HG02642 (cell line): ENCODE measurements at regions not wholly inside any gene's neighbourhood (a gene's known extent, or its start where the extent isn't known, plus 50 kb on each side); places are given as distances from the start of the nearest gene placed in this dataset.
"Not testable (repeated sequence)": the region's sequence is repeated elsewhere in the genome, so short reads cannot be mapped to it uniquely, and the experiment has no call there.

Experiments
- ATAC-seq: cut with Tn5 transposase; IDR thresholded peaks from one replicate; pipeline ENCODE4 v1.9.1; 2021; ENCODE audit warnings: mild to moderate bottlenecking; ENCODE audit not compliant: unreplicated experiment, poor library complexity

GRCh38 chr1:95582191-95582590 is 348.2 kb downstream of the RWDD3 start:
- ATAC-seq = no peak

DNA sequence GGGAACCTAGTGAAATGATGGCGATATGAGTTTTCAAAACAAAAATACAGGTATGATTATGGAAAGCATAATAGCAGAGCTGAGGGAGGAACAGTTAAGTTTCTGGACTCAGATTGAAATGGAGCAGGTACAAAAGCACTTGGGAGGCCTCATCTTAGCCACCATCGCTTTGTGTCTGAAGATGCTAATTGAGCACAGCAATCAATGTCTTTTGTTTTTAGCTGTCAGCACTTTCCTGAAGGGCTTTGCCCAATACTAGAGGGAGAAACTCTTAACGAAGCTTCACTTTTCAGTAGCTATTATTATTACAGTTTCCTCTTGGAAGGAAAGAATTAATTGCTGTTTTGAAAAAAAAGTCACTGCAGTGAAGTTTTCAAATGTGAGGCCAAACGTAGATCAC is 348.7 kb downstream of the RWDD3 start:
- ATAC-seq = no peak

- no peak for ATAC-seq
Measured at GRCh38 chr1:95583661-95584210, 349.7 kb downstream of the RWDD3 start.

DNA sequence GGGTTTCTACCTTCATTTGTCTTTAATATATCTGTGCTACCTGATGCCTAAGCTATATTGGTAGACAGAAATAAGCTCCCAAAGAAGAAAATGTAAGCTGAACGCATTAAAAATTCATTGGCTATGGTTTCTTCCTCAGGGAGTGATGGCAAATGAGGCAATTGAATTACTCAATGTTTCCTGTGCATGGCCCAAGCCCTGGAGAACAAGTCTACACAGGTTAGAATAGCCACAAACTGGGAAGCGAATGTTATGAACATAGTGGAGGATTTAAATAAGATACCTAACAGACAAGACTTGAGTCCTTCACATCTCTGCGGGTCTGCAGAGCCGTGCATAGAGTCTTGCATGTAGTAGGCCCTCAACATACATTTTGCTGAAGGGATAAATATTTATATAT is 350.3 kb downstream of the RWDD3 start:
- ATAC-seq = no peak

- no peak for ATAC-seq
Measured at GRCh38 chr1:95604771-95605170, 370.8 kb downstream of the RWDD3 start.

DNA sequence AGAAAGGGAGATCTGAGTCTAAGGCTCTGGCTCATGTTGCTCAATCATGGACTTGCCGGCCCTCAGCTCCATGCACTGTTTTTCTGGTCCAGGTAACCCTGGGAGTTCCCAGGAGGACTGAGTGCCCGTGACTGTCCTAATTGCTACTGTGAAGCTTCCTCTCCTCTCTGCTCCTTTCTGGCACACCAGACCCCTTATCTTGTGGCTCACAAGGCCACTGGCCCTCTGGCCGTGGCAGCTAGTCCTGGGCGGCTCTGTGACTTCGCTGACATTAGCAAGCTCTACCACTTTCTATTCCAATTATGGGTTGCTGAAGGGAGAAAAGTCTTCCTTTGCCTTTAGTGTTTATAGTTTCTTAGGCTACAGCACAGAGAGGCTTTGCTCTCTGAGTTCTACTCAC is 380.2 kb downstream of the RWDD3 start:
- no peak for ATAC-seq

GRCh38 chr1:95615421-95615820 is 381.4 kb downstream of the RWDD3 start:
- no peak for ATAC-seq

GRCh38 chr1:95620076-95620475 is 386.1 kb downstream of the RWDD3 start:
- ATAC-seq = no peak

- ATAC-seq = no peak
Measured at GRCh38 chr1:95622609-95623008, 388.6 kb downstream of the RWDD3 start.

DNA sequence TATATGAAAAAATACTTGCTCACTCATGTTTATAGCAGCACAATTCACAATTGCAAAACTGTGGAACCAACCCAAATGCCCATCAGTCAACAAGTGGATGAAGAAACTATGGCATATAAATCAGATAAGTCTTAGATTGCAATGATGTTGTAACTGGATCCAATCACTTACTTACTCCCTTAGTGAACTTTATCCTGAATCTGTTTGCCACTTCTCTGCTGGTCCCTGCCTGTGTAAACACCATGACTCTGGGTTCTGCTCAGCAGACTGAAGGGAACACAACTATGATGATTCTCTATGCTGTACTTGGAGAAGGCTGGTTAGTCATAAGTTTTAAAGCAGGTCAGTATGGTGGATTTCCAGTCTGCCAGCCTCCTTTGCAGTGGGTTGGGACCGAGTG is 391.2 kb downstream of the RWDD3 start:
- no peak for ATAC-seq

DNA sequence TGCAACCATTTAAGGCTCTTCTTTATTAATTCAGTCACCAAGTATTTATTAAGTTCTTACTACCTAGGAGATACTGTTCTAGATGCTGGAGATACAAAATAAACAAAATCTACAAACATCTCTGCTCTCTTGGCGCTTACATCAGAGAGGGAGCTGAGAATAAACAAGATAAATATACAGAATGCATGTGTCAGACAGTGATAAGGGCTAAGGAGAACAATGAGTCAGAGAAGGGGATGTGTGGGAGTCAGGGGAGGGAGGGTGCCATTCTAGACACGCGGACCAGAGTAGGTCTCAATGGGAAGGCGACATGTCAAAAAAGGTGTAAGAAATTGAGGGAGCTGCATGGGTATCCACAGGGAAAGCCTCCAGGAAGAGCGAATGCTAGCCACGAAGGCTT is 393.2 kb downstream of the RWDD3 start:
- no peak for ATAC-seq

DNA sequence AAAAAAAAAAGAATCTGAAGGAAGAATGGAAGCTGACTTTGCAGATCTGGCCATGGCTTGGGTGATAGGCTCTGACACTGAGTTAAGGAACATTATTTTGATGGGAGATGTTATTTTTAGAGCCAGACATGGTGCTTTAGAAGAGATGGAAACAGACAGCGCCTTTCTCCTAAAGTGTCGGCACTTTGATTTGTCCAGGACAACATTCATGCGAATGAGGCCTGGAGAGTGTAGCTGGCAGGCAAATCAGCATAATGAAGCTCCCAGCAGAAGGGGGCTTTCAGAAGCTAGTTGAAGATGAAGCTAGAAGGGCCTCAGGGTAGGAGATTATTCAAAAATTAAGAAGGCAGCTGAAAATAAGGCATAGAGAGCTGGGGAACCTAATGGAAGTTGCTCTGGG is 397.7 kb downstream of the RWDD3 start:
- ATAC-seq = no peak

DNA sequence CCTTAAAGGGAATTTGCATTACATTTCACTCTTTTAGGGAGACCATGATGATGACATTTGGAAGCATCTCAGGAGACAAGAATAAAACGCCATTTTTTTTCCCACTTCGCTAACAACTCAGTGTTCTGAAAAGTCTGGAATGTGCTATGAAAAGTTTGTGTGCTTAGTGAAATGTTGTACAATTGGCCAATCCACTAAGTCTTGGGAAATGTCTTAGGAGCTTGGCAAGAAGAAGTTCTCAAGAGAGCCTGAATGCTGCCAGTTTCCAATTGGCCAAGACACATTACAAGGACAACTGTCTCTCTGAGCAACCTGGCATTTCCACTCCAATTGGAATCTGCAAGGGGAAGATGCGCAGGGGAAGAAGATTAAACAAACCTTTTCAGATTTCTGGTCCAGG is 401.8 kb downstream of the RWDD3 start:
- no peak for ATAC-seq

GRCh38 chr1:95636897-95637296 is 402.9 kb downstream of the RWDD3 start:
- no peak for ATAC-seq

DNA sequence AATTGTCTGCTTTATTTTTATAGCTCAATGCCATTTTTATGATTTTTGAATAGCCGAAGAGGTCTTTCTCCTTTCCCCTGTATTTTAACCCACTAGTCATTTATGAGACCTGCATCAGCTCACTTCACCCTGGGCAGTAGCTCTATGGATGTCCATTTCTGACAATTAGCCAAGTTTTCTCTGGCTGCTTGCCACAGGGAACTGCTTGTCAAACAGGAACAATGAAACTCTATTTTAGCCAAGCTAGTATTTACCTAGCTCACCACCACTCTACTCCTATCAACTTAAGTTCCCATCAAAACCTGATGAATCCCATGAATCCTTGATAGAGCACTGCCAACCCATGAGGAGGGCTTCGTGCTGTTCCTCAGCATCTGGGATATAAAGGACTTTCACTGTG is 406.7 kb downstream of the RWDD3 start:
- ATAC-seq = no peak

DNA sequence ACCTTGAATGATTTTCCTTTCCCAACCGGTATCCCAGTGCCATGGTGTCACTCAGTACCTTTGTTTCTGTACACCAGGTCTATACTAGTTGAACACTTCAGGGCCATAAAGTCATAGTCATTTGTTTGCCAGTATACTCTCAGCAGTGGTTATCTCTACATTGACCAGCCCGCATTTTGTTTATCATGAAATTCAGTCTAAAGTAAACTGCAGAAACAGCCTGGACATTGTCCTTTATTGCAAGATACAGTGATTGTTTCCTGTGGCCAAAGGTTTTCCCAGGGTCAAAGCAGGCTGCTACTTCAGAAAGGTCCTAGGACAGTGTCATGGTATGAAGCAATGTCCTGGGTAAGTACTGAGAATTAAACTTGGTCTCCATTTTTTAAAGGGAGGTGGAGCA is 407.4 kb downstream of the RWDD3 start:
- ATAC-seq = no peak

DNA sequence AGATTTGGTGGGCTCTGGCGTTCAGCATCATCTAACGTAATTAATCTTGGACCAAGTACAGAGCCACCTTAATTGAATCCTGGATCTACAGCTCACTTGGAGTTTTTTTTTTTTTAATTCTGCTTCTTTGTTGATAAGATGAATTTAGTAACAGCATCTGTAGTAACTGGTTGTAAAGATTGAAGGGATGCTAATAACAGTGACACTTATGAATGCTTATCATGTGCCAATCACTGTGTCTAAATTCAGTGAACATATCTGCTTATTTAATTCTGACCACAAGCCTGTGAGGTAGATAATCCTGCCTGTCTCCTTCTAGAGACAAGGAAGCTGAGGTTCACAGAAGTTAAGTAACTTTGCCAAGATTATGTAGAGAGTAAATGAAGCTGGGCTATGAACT is 408.0 kb downstream of the RWDD3 start:
- ATAC-seq = no peak

DNA sequence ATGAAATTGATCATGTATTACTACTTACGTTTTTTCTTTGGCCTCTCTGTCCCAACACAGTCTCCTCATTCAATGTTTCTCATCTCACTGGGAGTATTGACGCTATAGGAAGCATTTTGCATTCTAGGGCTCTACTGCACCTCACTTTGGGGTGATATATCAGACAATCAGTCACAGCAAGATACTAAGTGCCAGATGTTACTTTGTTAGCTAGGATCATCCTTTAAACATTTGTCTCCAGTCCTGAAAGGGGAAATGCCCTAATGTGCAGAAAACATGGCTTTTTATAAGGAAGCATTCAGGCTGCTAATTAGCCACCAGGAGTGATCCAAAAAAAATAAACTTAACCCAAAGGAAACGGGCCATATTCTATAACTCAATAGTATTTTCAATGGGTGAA is 409.1 kb downstream of the RWDD3 start:
- ATAC-seq = no peak

DNA sequence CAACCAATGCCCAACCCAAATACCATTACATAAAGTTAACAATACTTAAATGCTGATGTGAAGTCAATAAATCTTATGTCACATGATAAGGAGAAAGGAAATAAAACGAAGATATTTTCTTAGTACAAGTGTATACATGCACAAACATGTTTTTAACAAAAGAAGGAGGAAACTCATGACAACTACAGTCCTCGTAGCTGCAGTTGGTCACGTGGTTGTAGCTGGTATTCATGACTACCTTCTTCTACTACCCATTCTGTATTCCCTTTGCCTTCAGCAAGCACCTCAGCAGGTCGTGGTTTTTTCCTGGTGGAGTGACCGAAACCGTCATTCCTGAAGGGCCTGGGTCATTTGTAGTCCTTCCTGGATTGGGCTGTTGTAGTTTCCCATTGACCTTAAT is 411.1 kb downstream of the RWDD3 start:
- ATAC-seq = not testable (repeated sequence)

- ATAC-seq = no peak
Measured at GRCh38 chr1:95650631-95651030, 416.6 kb downstream of the RWDD3 start.

GRCh38 chr1:95652423-95652965 is 418.5 kb downstream of the RWDD3 start:
- ATAC-seq = no peak

DNA sequence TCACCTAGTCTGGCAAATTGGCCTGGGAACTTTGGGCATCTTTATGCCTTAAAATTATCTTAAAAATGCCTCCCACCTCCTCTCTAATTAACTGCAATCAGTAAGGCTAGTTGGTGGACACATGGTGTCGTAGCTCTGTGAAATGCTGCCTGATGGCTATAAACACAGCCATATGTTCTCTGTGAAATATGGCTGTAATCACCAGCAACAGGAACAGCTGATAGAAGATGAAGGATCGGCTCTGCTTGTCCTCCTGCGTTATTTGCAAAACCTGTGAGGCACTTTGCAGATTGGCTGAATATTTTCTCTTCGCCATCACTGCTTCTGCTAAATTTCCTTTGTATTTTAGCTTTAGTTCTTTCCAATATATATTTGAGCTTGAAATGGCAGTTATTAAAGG is 419.6 kb downstream of the RWDD3 start:
- ATAC-seq = no peak
